Kidney (tissue), 13 donors: ENCODE measurements at regions not wholly inside any gene's neighbourhood (a gene's known extent, or its start where the extent isn't known, plus 50 kb on each side); places are given as distances from the start of the nearest gene placed in this dataset.
"Not testable (repeated sequence)": the region's sequence is repeated elsewhere in the genome, so short reads cannot be mapped to it uniquely, and the experiment has no call there.

ENCODE experiments used
- DNase-seq, 5 donors: peaks; one replicate each; pipeline ENCODE4 v3.0.0-alpha.2; 2013 to 2020
- FAIRE-seq: peaks from 2 replicates; lab custom pipeline; 2012; peaks lifted over from hg19 to GRCh38; lab: Jason Lieb, UNC
- H3K27ac ChIP-seq, 2 donors: one replicate each; pipeline ENCODE4 v1.7.0; 2013; ENCODE audit warnings: low read depth in 2 of 2, low read length in 2 of 2, inconsistent platforms in 1 of 2
- H3K27me3 ChIP-seq: one replicate; pipeline ENCODE4 v1.7.1; 2013; ENCODE audit warnings: low read length, inconsistent platforms; ENCODE audit not compliant: control insufficient read depth, insufficient read depth
- H3K36me3 ChIP-seq, 3 donors: one replicate each; pipeline versions ENCODE4 v1.7.0 to v1.7.1; 2013; ENCODE audit warnings: low read length in 3 of 3, control low read depth in 1 of 3, inconsistent platforms in 1 of 3; ENCODE audit not compliant: insufficient read depth in 3 of 3, control insufficient read depth in 2 of 3
- H3K4me1 ChIP-seq, 3 donors: one replicate each; pipeline versions ENCODE4 v1.7.0 to v1.7.1; 2013; ENCODE audit warnings: low read length in 3 of 3, inconsistent platforms in 1 of 3, low read depth in 1 of 3; ENCODE audit not compliant: control insufficient read depth in 2 of 3, insufficient read depth in 2 of 3
- H3K4me3 ChIP-seq, 3 donors: one replicate each; pipeline versions ENCODE4 v1.7.0 to v1.8.1; 2013; ENCODE audit warnings: low read length in 3 of 3, control low read depth in 1 of 3, inconsistent platforms in 1 of 3
- H3K9ac ChIP-seq, 3 donors: one replicate each; pipeline versions ENCODE4 v1.7.0 to v1.7.1; 2013; ENCODE audit warnings: low read length in 3 of 3, control low read depth in 1 of 3, inconsistent platforms in 1 of 3
- H3K9me3 ChIP-seq, 3 donors: one replicate each; pipeline versions ENCODE4 v1.7.0 to v1.7.1; 2013; ENCODE audit warnings: low read length in 3 of 3, control low read depth in 1 of 3, inconsistent platforms in 1 of 3; ENCODE audit not compliant: control insufficient read depth in 2 of 3, insufficient read depth in 1 of 3
- CTCF ChIP-seq: IDR thresholded peaks from 3 replicates; pipeline ENCODE4 v1.5.1; 2012; ENCODE audit warnings: mild to moderate bottlenecking, moderate library complexity, borderline replicate concordance; ENCODE audit not compliant: insufficient read depth; ENCODE audit errors: extremely low read depth
- intact Hi-C: fragments of 100-400 bp; cut with DNase I; formaldehyde crosslinking; loops from one replicate; pipeline ENCODE4 v1.11.1; 2022
- donor health status: control.
- donor health status: control.
- donor health status: control.
- donor health status: control.
- donor health status: control.
- donor health status: DM: yes; HTN: yes; CAD: no.
- donor health status: Normal renal cell carcinoma (clear cell type).

GRCh38 chr2:167749016-167749415, 498.4 kb downstream of the STK39 start:
- TF ChIP-seq CTCF, result no peak
- FAIRE-seq, result no peak
- intact Hi-C loops, result no loop called here

DNA sequence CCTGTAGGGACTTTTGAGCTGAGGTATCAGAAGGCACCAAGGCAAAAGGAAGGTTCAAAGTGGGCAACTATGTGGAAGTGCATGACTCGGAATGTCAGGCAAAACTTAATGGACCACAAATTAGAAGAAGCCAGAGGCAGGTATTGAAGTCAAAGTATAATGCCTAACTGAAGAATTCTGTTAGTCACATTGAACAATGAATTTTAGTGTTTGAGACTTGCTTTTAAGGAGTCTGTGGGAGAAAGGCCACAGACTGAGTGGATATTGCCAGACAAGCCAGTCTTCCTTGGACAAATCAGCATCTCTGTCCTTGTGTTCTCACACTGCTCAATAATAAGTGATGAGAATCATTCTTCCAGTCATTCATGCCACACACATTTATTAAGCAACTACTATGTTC, 498.9 kb downstream of the STK39 start:
- H3K27ac ChIP-seq, result no peak overlapping the region
- no peak for TF ChIP-seq CTCF
- H3K4me3 ChIP-seq, result no peak overlapping the region
- no peaks in the 10 kb centered on the region for H3K27me3 ChIP-seq
- DNase-seq, result no peak
- no peaks in the 10 kb centered on the region for H3K36me3 ChIP-seq
- H3K9me3 ChIP-seq, result no peaks in the 10 kb centered on the region
- FAIRE-seq, result no peak
- H3K4me1 ChIP-seq, result no peaks in the 10 kb centered on the region
- intact Hi-C loops, result no loop called here
- no peak overlapping the region for H3K9ac ChIP-seq

More at GRCh38 chr2:167749016-167749415, 498.4 kb downstream of the STK39 start:
- DNase-seq, result no peak
- no peaks in the 10 kb centered on the region for H3K27me3 ChIP-seq
- H3K4me3 ChIP-seq, result no peak overlapping the region
- no peaks in the 10 kb centered on the region for H3K36me3 ChIP-seq
- H3K9ac ChIP-seq, result no peak overlapping the region
- no peaks in the 10 kb centered on the region for H3K4me1 ChIP-seq
- no peaks in the 10 kb centered on the region for H3K9me3 ChIP-seq
- H3K27ac ChIP-seq, result no peak overlapping the region

DNA sequence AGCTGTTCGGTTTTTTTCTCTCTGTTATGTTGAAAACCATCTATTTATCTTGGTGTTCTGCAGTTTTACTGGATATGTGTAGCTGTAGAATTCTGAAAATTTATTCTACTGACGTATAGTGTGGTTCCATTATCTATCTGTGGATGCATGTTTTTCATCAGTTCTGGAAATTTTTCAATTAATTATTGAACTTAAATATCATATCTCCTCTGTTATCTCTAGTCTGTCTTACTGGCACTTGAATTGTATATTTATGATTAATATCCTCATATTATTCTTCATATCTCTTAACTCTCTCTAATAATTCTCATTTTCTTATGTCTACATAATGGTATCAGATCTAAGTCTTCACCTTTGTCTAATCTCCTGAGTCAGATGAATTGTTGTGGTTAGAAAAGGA, 501.7 kb downstream of the STK39 start:
- H3K9me3 ChIP-seq, result no peaks in the 10 kb centered on the region
- H3K9ac ChIP-seq, result no peak overlapping the region
- TF ChIP-seq CTCF, result no peak
- FAIRE-seq, result no peak
- no peaks in the 10 kb centered on the region for H3K27me3 ChIP-seq
- no peaks in the 10 kb centered on the region for H3K36me3 ChIP-seq
- H3K27ac ChIP-seq, result no peak overlapping the region
- H3K4me3 ChIP-seq, result no peak overlapping the region
- intact Hi-C loops, result no loop called here
- DNase-seq, result no peak
- no peaks in the 10 kb centered on the region for H3K4me1 ChIP-seq

GRCh38 chr2:167739921-167740320, 507.5 kb downstream of the STK39 start:
- not testable (repeated sequence) for H3K4me3 ChIP-seq, H3K27ac ChIP-seq, H3K4me1 ChIP-seq

More at GRCh38 chr2:167739921-167740320, 507.5 kb downstream of the STK39 start:
- H3K36me3 ChIP-seq, DNase-seq, intact Hi-C loops, H3K27me3 ChIP-seq, H3K9ac ChIP-seq, H3K9me3 ChIP-seq, FAIRE-seq: not testable (repeated sequence)
